K562 (cell line): ENCODE measurements at regions not wholly inside any gene's neighbourhood (a gene's known extent, or its start where the extent isn't known, plus 50 kb on each side); places are given as distances from the start of the nearest gene placed in this dataset.

ENCODE experiments used
- ATAC-seq: fragments of 200-7000 bp; cut with Tn5 transposase; 3 replicates; pipeline ENCODE4 v1.9.1; 2020; ENCODE audit warnings: moderate library complexity
- BruUV-seq: library from RNA; stranded (reverse); fragments of 400-500 nt; replicated peaks from 2 replicates; lab custom pipeline; 2021; lab: Mats Ljungman, UMichigan
- CTCF ChIA-PET: fragments of 300-600 bp; formaldehyde crosslinking; extraction: SDS; loops from one replicate; lab custom pipeline; 2021; ENCODE audit warnings: low intra/inter-chr PET ratio; lab: Yijun Ruan, JAX
- POLR2A ChIA-PET: fragments of 300-600, 350-650 bp; sonication (Branson Sonifier 250); formaldehyde crosslinking; extraction: SDS; loops from one replicate; lab custom pipeline; 2021; ENCODE audit warnings: antibody characterized with exemption, inconsistent platforms; lab: Yijun Ruan, JAX
- DNase-seq, 4 experiments: peaks; one replicate each; pipeline versions ENCODE4 v3.0.0 to v3.0.0-alpha.2; 2011 to 2018; ENCODE audit warnings: low spot score in 3 of 4, mixed read lengths in 3 of 4; ENCODE audit errors: extremely low read depth in 1 of 4
- FAIRE-seq: peaks from 2 replicates; lab custom pipeline; 2011; peaks lifted over from hg19 to GRCh38; lab: Jason Lieb, UNC
- H2AFZ ChIP-seq: 2 replicates; pipeline ENCODE4 v1.6.0; 2011; ENCODE audit warnings: low read depth, low read length, control low read depth, inconsistent platforms
- H3K27ac ChIP-seq: fragments of 200-600 bp; 3 replicates; pipeline ENCODE4 v1.8.0; 2011; ENCODE audit warnings: low read depth, mild to moderate bottlenecking, control low read depth, inconsistent platforms, low read length, moderate library complexity, mixed read lengths; ENCODE audit errors: extremely low read depth
- H3K27me3 ChIP-seq, 2 experiments: fragments of 300-600 bp in 1 of 2; 2 replicates in 1 of 2; 3 replicates in 1 of 2; pipeline versions ENCODE4 v1.6.0 to v1.8.0; 2011; ENCODE audit warnings: inconsistent platforms in 2 of 2, low read length in 2 of 2, mild to moderate bottlenecking in 1 of 2, mixed read lengths in 1 of 2, moderate library complexity in 1 of 2; ENCODE audit not compliant: control insufficient read depth in 2 of 2, insufficient read depth in 2 of 2
- H3K36me3 ChIP-seq: fragments of 300-600 bp; 3 replicates; pipeline ENCODE4 v1.8.0; 2011; ENCODE audit warnings: mild to moderate bottlenecking, low read length, inconsistent platforms; ENCODE audit not compliant: control insufficient read depth, insufficient read depth
- H3K4me1 ChIP-seq, 2 experiments: fragments of 200-600 bp in 1 of 2; replicated peaks in 1 of 2; 2 replicates in 1 of 2; 3 replicates in 1 of 2; pipeline versions ENCODE4 v1.5.1 to v1.8.0; 2011; ENCODE audit warnings: inconsistent platforms in 2 of 2, low read length in 2 of 2, mild to moderate bottlenecking in 1 of 2, mixed read lengths in 1 of 2, moderate library complexity in 1 of 2; ENCODE audit not compliant: control insufficient read depth in 2 of 2, insufficient read depth in 2 of 2
- H3K4me2 ChIP-seq: 2 replicates; pipeline ENCODE4 v1.6.1; 2011; ENCODE audit warnings: low read length, control low read depth, inconsistent platforms, mixed read lengths; ENCODE audit not compliant: insufficient read depth
- H3K4me3 ChIP-seq: fragments of 200-600 bp; sonication (generic), shearing (Covaris generic); 2 replicates; pipeline ENCODE4 v1.5.1; 2016; ENCODE audit warnings: control low read depth, inconsistent platforms
- H3K79me2 ChIP-seq: fragments of 200-600 bp; 3 replicates; pipeline ENCODE4 v1.8.0; 2011; ENCODE audit warnings: low read length, inconsistent platforms; ENCODE audit not compliant: control insufficient read depth, insufficient read depth
- H3K9ac ChIP-seq, 2 experiments: 2 replicates each; pipeline versions ENCODE4 v1.6.0 to v1.6.1; 2011; ENCODE audit warnings: low read depth in 2 of 2, low read length in 2 of 2, control low read depth in 1 of 2, inconsistent platforms in 1 of 2, mild to moderate bottlenecking in 1 of 2, mixed read lengths in 1 of 2; ENCODE audit not compliant: insufficient read depth in 1 of 2
- H3K9me1 ChIP-seq: one replicate; pipeline ENCODE4 v1.6.0; 2011; ENCODE audit warnings: inconsistent platforms, mild to moderate bottlenecking, low read length, moderate library complexity; ENCODE audit not compliant: control insufficient read depth, insufficient read depth
- H3K9me3 ChIP-seq: replicated peaks from 2 replicates; pipeline ENCODE4 v1.5.1; 2011; ENCODE audit warnings: low read depth, low read length, inconsistent platforms; ENCODE audit not compliant: control insufficient read depth, insufficient read depth
- H4K20me1 ChIP-seq: replicated peaks from 2 replicates; pipeline ENCODE4 v1.6.1; 2011; ENCODE audit warnings: low read length, inconsistent platforms, mixed read lengths; ENCODE audit not compliant: control insufficient read depth, insufficient read depth
- ELF1 ChIP-seq: fragments of 200-800 bp; sonication (Bioruptor generic); IDR thresholded peaks from 2 replicates; pipeline ENCODE4 v1.6.1; 2016; ENCODE audit warnings: missing genetic modification characterization, missing compliant biosample characterization
- SNRNP70 ChIP-seq: fragments of 200-400 bp; formaldehyde crosslinking; optimal IDR thresholded peaks from 2 replicates; pipeline ENCODE3; 2017; ENCODE audit warnings: low read depth, low read length
- in situ Hi-C: fragments of 300-500 bp; cut with MboI; formaldehyde crosslinking; loops from 4 replicates; pipeline ENCODE4 v1.15.0; 2018; ENCODE audit warnings: inconsistent platforms, mixed read lengths
- intact Hi-C: fragments of 100-400 bp; cut with micrococcal nuclease; formaldehyde crosslinking; loops from 2 replicates; pipeline ENCODE4 v1.14.2; 2022
- TF ChIP-seq, protein P1 (sequence below): sonication (generic); formaldehyde crosslinking; IDR thresholded peaks from 2 replicates; pipeline ENCODE4 v1.8.1; 2023; ENCODE audit warnings: mild to moderate bottlenecking, missing genetic modification reagents
- TF ChIP-seq, protein P2 (sequence below): sonication (generic); formaldehyde crosslinking; IDR thresholded peaks from 2 replicates; pipeline ENCODE4 v1.8.1; 2023; ENCODE audit warnings: mild to moderate bottlenecking, missing genetic modification reagents

DNA sequence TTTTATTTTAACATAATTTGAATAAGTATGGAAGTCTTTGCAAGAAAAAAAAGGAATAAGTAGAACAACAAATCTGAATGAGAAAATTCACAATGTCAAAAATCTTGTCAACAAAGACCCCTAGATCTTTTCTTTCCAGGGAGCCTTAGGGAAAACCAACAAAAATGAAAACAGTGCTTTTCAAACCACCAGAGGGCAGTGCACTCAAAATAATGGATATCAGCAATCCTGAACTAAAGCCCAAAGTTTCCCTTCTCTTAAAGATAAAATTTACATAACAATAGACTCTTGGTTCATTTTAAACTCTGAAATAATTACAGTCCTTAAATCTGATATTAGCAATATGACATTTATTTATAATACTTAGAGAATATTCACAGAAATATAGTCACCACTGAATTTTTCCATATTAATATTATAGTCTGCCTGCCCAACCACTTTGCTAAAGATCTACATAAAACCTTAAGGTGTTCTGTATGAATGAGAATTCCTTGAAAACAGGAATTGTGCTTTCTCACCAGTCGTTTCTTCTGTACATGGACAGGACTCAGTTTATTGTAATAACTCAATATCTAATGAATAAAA is 105.3 kb upstream of the BMP5 start (continued):
- TF ChIP-seq ELF1 (tag): no peak

DNA sequence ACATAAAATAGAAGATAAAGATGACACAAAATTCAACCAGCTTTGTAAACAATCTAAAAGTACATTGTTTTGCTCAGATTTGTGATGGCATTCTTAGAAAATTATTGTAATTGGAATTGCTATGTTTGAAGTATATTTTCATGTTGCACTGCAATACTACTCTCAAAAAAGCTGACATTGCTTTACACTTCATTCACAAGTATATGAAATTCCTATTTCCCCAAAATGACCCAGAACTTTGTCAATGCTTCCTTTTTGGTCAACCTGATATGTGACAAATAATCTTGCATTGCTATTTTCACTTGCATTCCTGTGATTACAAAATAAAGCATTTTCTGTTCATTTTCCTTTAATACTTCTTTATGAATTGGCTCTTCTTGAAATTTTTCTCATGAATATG is 104.1 kb upstream of the BMP5 start:
- FAIRE-seq (no peak), DNase-seq (no peak), ATAC-seq (no peak)
- BruUV-seq: no TSS peak
- Histone ChIP-seq H3K9me1 (no peaks in the 10 kb centered on the region), H3K27ac (no peak overlapping the region), H3K9ac (no peak overlapping the region), H3K4me3 (no peak overlapping the region), H3K4me1 (no peaks in the 10 kb centered on the region), H3K4me2 (no peak overlapping the region), H3K36me3 (no peaks in the 10 kb centered on the region), H4K20me1 (no peaks in the 10 kb centered on the region), H3K79me2 (no peaks in the 10 kb centered on the region), H2AFZ (no peak overlapping the region), H3K27me3 (no peaks in the 10 kb centered on the region), H3K9me3 (no peaks in the 10 kb centered on the region)
- in situ Hi-C loops (no loop called here), intact Hi-C loops (no loop called here)
- TF ChIP-seq, protein P1, sequence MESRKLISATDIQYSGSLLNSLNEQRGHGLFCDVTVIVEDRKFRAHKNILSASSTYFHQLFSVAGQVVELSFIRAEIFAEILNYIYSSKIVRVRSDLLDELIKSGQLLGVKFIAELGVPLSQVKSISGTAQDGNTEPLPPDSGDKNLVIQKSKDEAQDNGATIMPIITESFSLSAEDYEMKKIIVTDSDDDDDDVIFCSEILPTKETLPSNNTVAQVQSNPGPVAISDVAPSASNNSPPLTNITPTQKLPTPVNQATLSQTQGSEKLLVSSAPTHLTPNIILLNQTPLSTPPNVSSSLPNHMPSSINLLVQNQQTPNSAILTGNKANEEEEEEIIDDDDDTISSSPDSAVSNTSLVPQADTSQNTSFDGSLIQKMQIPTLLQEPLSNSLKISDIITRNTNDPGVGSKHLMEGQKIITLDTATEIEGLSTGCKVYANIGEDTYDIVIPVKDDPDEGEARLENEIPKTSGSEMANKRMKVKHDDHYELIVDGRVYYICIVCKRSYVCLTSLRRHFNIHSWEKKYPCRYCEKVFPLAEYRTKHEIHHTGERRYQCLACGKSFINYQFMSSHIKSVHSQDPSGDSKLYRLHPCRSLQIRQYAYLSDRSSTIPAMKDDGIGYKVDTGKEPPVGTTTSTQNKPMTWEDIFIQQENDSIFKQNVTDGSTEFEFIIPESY (CRISPR knock-in tag): no peak
- no peak for TF ChIP-seq SNRNP70
- TF ChIP-seq, protein P2, sequence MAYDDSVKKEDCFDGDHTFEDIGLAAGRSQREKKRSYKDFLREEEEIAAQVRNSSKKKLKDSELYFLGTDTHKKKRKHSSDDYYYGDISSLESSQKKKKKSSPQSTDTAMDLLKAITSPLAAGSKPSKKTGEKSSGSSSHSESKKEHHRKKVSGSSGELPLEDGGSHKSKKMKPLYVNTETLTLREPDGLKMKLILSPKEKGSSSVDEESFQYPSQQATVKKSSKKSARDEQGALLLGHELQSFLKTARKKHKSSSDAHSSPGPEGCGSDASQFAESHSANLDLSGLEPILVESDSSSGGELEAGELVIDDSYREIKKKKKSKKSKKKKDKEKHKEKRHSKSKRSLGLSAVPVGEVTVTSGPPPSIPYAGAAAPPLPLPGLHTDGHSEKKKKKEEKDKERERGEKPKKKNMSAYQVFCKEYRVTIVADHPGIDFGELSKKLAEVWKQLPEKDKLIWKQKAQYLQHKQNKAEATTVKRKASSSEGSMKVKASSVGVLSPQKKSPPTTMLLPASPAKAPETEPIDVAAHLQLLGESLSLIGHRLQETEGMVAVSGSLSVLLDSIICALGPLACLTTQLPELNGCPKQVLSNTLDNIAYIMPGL: no peak
- CTCF ChIA-PET: no interaction called here
- POLR2A ChIA-PET: no interaction called here
